LoVo (cell line): ENCODE measurements at regions not wholly inside any gene's neighbourhood (a gene's known extent, or its start where the extent isn't known, plus 50 kb on each side); places are given as distances from the start of the nearest gene placed in this dataset.
"Not testable (repeated sequence)": the region's sequence is repeated elsewhere in the genome, so short reads cannot be mapped to it uniquely, and the experiment has no call there.

Experiments used
- DNase-seq: peaks from one replicate; pipeline ENCODE4 v3.0.0-alpha.2; 2016; ENCODE audit warnings: low spot score

- no peak for DNase-seq
These were observed 241.6 kb downstream of the SUCLG1 start for GRCh38 chr2:84217456-84217855.

- no peak for DNase-seq
These were observed 244.6 kb downstream of the SUCLG1 start for GRCh38 chr2:84214455-84214854.

- DNase-seq, result no peak
These were observed 246.3 kb downstream of the SUCLG1 start for GRCh38 chr2:84212611-84213314.

- DNase-seq, result no peak
These were observed 249.1 kb downstream of the SUCLG1 start for GRCh38 chr2:84209941-84210340.

- no peak for DNase-seq
These were observed 254.1 kb downstream of the SUCLG1 start for GRCh38 chr2:84204995-84205394.

- DNase-seq, result peak; percentile 83
These were observed 256.9 kb downstream of the SUCLG1 start for GRCh38 chr2:84202166-84202565.

GRCh38 chr2:84201158-84201557 is 257.9 kb downstream of the SUCLG1 start:
- peak; percentile 24 for DNase-seq

- DNase-seq, result no peak
These were observed 261.2 kb downstream of the SUCLG1 start for GRCh38 chr2:84197901-84198300.

- no peak for DNase-seq
These were observed 264.0 kb downstream of the SUCLG1 start for GRCh38 chr2:84194949-84195644.

GRCh38 chr2:84194181-84194580 is 264.9 kb downstream of the SUCLG1 start:
- no peak for DNase-seq

GRCh38 chr2:84187258-84187657 is 271.8 kb downstream of the SUCLG1 start:
- no peak for DNase-seq

GRCh38 chr2:84181927-84182326 is 277.2 kb downstream of the SUCLG1 start:
- no peak for DNase-seq

- no peak for DNase-seq
These were observed 281.3 kb downstream of the SUCLG1 start for GRCh38 chr2:84177733-84178132.

GRCh38 chr2:84175970-84176369 is 283.1 kb downstream of the SUCLG1 start:
- DNase-seq, result no peak

GRCh38 chr2:84175340-84175739 is 283.7 kb downstream of the SUCLG1 start:
- DNase-seq, result no peak

GRCh38 chr2:84173041-84173440 is 286.0 kb downstream of the SUCLG1 start:
- DNase-seq, result no peak

- no peak for DNase-seq
These were observed 288.1 kb downstream of the SUCLG1 start for GRCh38 chr2:84170979-84171378.

- no peak for DNase-seq
These were observed 289.2 kb downstream of the SUCLG1 start for GRCh38 chr2:84169871-84170270.

- DNase-seq, result not testable (repeated sequence)
These were observed 290.5 kb downstream of the SUCLG1 start for GRCh38 chr2:84168552-84168951.

GRCh38 chr2:84165256-84165655 is 293.8 kb downstream of the SUCLG1 start:
- DNase-seq, result no peak

GRCh38 chr2:84160453-84160852 is 298.6 kb downstream of the SUCLG1 start:
- no peak for DNase-seq

GRCh38 chr2:84158605-84159004 is 300.5 kb downstream of the SUCLG1 start:
- DNase-seq, result no peak

GRCh38 chr2:84152462-84152861 is 306.6 kb downstream of the SUCLG1 start:
- no peak for DNase-seq

- no peak for DNase-seq
These were observed 314.7 kb downstream of the SUCLG1 start for GRCh38 chr2:84144345-84144744.
